ENCODE measurements at regions not wholly inside any gene's neighbourhood (a gene's known extent, or its start where the extent isn't known, plus 50 kb on each side); places are given as distances from the start of the nearest gene placed in this dataset.
A peak's percentile ranks its signal among the peaks of the same experiment; 100 is the strongest.

- DNase-seq (ENCODE audit: low read depth, low spot score) (no peak), ATAC-seq (no peak)
- BruUV-seq (replicated peaks), result no TSS peak
- intact Hi-C loops (cut with micrococcal nuclease; ENCODE audit: unreplicated experiment) (no loop called here), in situ Hi-C loops (cut with HindIII; ENCODE audit: low pct_unique_long_range_greater_than_20kb, low sequenced_read_pairs) (no loop called here)
- H3K4me3 ChIP-seq (ENCODE audit: low read depth in 2 of 2, low read length in 2 of 2), result no peak overlapping the region
- ChIA-PET CTCF (no interaction called here), POLR2A (no interaction called here)
- H3K9me3 ChIP-seq (ENCODE audit: control insufficient read depth, insufficient read depth, low read depth, low read length), result no peaks in the 10 kb centered on the region
- H3K27ac ChIP-seq (ENCODE audit: low read length), result peak overlapping the region; percentile 23; the same call in 1 of the 2 replicates
- no peak for TF ChIP-seq TCF7L2 (IDR thresholded peaks at IDR 0.05; ENCODE audit: low read depth, low read length)
- TF ChIP-seq CTCF (IDR thresholded peaks at IDR 0.05), result peak; percentile 36; the same call in 1 of the 2 replicates
- TF ChIP-seq REST (IDR thresholded peaks at IDR 0.05; ENCODE audit: insufficient read depth in 1 of 2, low read depth in 2 of 2, low read length in 1 of 2), result no peak
- H3K4me1 ChIP-seq (ENCODE audit: control insufficient read depth, insufficient read depth, low read length), result peaks cover 2% of the 10 kb centered on the region; the same call in 1 of the 2 replicates
- H3K36me3 ChIP-seq (ENCODE audit: control insufficient read depth, insufficient read depth, low read length), result no peaks in the 10 kb centered on the region
- H3K27me3 ChIP-seq (ENCODE audit: control insufficient read depth, insufficient read depth, low read length), result no peaks in the 10 kb centered on the region
Observed at GRCh38 chr6:94071835-94072234, 652.5 kb upstream of the EPHA7 start.

GRCh38 chr6:94065707-94066337, 646.5 kb upstream of the EPHA7 start:
- H3K4me1 ChIP-seq (ENCODE audit: control insufficient read depth, insufficient read depth, low read length), result no peaks in the 10 kb centered on the region
- intact Hi-C loops (cut with micrococcal nuclease; ENCODE audit: unreplicated experiment), result loop anchor here (10.0 kb wide), 2 partner anchors 281 to 641 kb away; no protein-coding TSS in a partner anchor
- ChIA-PET POLR2A (no interaction called here), CTCF (no interaction called here)
- H3K9me3 ChIP-seq (ENCODE audit: control insufficient read depth, insufficient read depth, low read depth, low read length), result no peaks in the 10 kb centered on the region
- no peak overlapping the region for H3K27ac ChIP-seq (ENCODE audit: low read length)
- no TSS peak for BruUV-seq (replicated peaks)
- DNase-seq (ENCODE audit: low read depth, low spot score), result no peak
- H3K4me3 ChIP-seq (ENCODE audit: low read depth in 2 of 2, low read length in 2 of 2), result no peak overlapping the region
- H3K27me3 ChIP-seq (ENCODE audit: control insufficient read depth, insufficient read depth, low read length), result no peaks in the 10 kb centered on the region
- in situ Hi-C loops (cut with HindIII; ENCODE audit: low pct_unique_long_range_greater_than_20kb, low sequenced_read_pairs), result no loop called here
- no peak for TF ChIP-seq POLR2AphosphoS5 (IDR thresholded peaks at IDR 0.05; ENCODE audit: low read depth, low read length)
- no peak for TF ChIP-seq SIN3A (IDR thresholded peaks at IDR 0.05; ENCODE audit: borderline replicate concordance, insufficient read depth, low read depth, low read length)
- TF ChIP-seq TCF7L2 (IDR thresholded peaks at IDR 0.05; ENCODE audit: low read depth, low read length), result no peak
- TF ChIP-seq REST (IDR thresholded peaks at IDR 0.05; ENCODE audit: insufficient read depth in 1 of 2, low read depth in 2 of 2, low read length in 1 of 2), result no peak
- TF ChIP-seq CTCF (IDR thresholded peaks at IDR 0.05), result no peak
- no peak for ATAC-seq
- no peaks in the 10 kb centered on the region for H3K36me3 ChIP-seq (ENCODE audit: control insufficient read depth, insufficient read depth, low read length)
